DND-41 (cell line): ENCODE measurements at regions not wholly inside any gene's neighbourhood (a gene's known extent, or its start where the extent isn't known, plus 50 kb on each side); places are given as distances from the start of the nearest gene placed in this dataset.

ENCODE experiments used
- ATAC-seq: fragments of 200-7000 bp; cut with Tn5 transposase; 3 replicates; pipeline ENCODE4 v1.9.1; 2021; ENCODE audit warnings: low read depth; ENCODE audit not compliant: insufficient read depth
- DNase-seq: peaks from one replicate; pipeline ENCODE4 v3.0.0-alpha.2; 2020
- H2AFZ ChIP-seq: 2 replicates; pipeline ENCODE4 v1.6.0; 2012; ENCODE audit warnings: low read depth, low read length
- H3K27ac ChIP-seq: 2 replicates; pipeline ENCODE4 v1.5.1; 2012; ENCODE audit warnings: low read length, inconsistent platforms
- H3K27me3 ChIP-seq: fragments of 200-600 bp; sonication (generic); 2 replicates; pipeline ENCODE4 v1.6.0; 2012; ENCODE audit warnings: low read length, mild to moderate bottlenecking, inconsistent platforms; ENCODE audit not compliant: insufficient read depth, poor library complexity
- H3K36me3 ChIP-seq: 2 replicates; pipeline ENCODE4 v1.5.1; 2012; ENCODE audit warnings: low read length, inconsistent platforms; ENCODE audit not compliant: insufficient read depth
- H3K4me1 ChIP-seq: 2 replicates; pipeline ENCODE4 v1.5.1; 2012; ENCODE audit warnings: mild to moderate bottlenecking, low read length; ENCODE audit not compliant: insufficient read depth
- H3K4me2 ChIP-seq: 2 replicates; pipeline ENCODE4 v1.6.0; 2012; ENCODE audit warnings: mild to moderate bottlenecking, moderate library complexity, low read length, inconsistent platforms; ENCODE audit not compliant: insufficient read depth
- H3K4me3 ChIP-seq, 2 experiments: fragments of 200-600 bp in 1 of 2; shearing (Covaris generic) in 1 of 2; 2 replicates each; pipeline ENCODE4 v1.5.1; 2012 to 2016; ENCODE audit warnings: inconsistent platforms in 2 of 2, low read length in 2 of 2, mild to moderate bottlenecking in 2 of 2, low read depth in 1 of 2, moderate library complexity in 1 of 2
- H3K79me2 ChIP-seq: 2 replicates; pipeline ENCODE4 v1.6.0; 2012; ENCODE audit warnings: low read length, inconsistent platforms; ENCODE audit not compliant: insufficient read depth
- H3K9ac ChIP-seq: 2 replicates; pipeline ENCODE4 v1.6.0; 2012; ENCODE audit warnings: low read depth, mild to moderate bottlenecking, inconsistent platforms, low read length, moderate library complexity
- H3K9me3 ChIP-seq: 2 replicates; pipeline ENCODE4 v1.5.1; 2012; ENCODE audit warnings: low read length, moderate library complexity, mild to moderate bottlenecking, inconsistent platforms; ENCODE audit not compliant: insufficient read depth, severe bottlenecking
- H4K20me1 ChIP-seq: 2 replicates; pipeline ENCODE4 v1.6.0; 2012; ENCODE audit warnings: low read length; ENCODE audit not compliant: insufficient read depth
- EZH2 ChIP-seq: IDR thresholded peaks from 3 replicates; pipeline ENCODE4 v1.6.1; 2012; ENCODE audit warnings: borderline replicate concordance, low read depth, mild to moderate bottlenecking, moderate library complexity, low read length, inconsistent platforms; ENCODE audit not compliant: severe bottlenecking
- TF ChIP-seq, protein P1 (sequence below): IDR thresholded peaks from 2 replicates; pipeline ENCODE4 v1.5.1; 2012; ENCODE audit warnings: borderline replicate concordance, low read length, moderate library complexity, mild to moderate bottlenecking; ENCODE audit not compliant: poor library complexity, severe bottlenecking; ENCODE audit errors: extremely low read depth

DNA sequence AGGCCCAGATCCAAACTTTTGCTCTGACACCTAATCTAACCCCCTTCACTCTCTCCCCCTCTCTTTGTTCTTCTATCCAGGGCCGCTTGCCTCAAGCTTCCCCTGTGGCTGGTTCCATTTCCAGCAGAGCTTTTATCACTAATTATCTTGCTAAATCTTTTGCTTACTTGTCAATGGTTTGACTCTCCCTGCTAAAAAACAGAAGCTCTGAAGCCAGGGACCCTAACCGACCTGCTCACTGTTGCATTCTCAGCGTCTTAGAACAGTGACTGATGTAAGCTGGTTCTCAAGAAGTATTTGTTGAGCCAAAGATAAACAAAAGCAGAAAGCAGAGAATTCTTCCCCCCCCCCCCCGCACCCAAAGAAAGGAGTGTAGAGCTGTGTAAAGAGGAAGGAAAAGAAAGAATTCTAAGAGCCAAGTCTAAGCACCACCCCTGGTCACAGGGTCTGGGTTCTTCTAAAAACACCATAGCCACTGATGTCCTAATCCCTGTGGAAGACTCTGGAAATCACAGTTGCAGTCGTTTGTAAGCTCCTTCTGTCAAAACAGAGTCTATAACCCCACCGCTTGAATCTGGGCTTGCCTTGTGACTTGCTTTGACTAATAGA lies 385.8 kb downstream of the MED13L start:
- H3K9ac ChIP-seq = no peak overlapping the region
- H3K79me2 ChIP-seq = no peaks in the 10 kb centered on the region
- H3K4me3 ChIP-seq = no peak overlapping the region
- no peak overlapping the region for H3K4me2 ChIP-seq
- no peak for DNase-seq
- no peak overlapping the region for H2AFZ ChIP-seq
- H4K20me1 ChIP-seq = no peaks in the 10 kb centered on the region
- no peaks in the 10 kb centered on the region for H3K4me1 ChIP-seq
- H3K27ac ChIP-seq = no peak overlapping the region
- no peaks in the 10 kb centered on the region for H3K36me3 ChIP-seq
- TF ChIP-seq, protein P1, sequence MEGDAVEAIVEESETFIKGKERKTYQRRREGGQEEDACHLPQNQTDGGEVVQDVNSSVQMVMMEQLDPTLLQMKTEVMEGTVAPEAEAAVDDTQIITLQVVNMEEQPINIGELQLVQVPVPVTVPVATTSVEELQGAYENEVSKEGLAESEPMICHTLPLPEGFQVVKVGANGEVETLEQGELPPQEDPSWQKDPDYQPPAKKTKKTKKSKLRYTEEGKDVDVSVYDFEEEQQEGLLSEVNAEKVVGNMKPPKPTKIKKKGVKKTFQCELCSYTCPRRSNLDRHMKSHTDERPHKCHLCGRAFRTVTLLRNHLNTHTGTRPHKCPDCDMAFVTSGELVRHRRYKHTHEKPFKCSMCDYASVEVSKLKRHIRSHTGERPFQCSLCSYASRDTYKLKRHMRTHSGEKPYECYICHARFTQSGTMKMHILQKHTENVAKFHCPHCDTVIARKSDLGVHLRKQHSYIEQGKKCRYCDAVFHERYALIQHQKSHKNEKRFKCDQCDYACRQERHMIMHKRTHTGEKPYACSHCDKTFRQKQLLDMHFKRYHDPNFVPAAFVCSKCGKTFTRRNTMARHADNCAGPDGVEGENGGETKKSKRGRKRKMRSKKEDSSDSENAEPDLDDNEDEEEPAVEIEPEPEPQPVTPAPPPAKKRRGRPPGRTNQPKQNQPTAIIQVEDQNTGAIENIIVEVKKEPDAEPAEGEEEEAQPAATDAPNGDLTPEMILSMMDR = no peak
- TF ChIP-seq EZH2 = no peak
- H3K9me3 ChIP-seq = no peaks in the 10 kb centered on the region
- H3K27me3 ChIP-seq = peaks cover 3% of the 10 kb centered on the region
- no peak for ATAC-seq

DNA sequence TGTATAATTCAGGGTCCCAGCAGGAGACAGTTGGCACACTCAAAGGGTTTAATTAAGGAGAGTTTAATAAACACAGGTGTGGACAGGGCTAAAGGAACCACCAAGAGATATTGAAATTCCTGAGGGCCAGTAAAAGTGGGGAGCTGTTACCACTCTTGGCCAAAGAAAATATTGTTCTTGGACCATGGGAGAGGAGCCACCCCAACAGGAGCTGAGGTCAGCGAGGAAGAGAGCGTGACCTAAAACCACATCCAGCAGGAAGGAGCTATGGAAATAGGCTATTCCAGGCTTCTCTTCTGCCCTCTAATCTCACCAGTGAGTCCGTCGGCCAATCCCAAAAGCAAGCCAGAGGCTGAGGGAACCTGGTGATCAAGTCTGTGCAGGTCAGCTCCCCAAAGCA lies 390.8 kb downstream of the MED13L start:
- H2AFZ ChIP-seq = no peak overlapping the region
- H3K36me3 ChIP-seq = no peaks in the 10 kb centered on the region
- no peak overlapping the region for H3K9ac ChIP-seq
- no peaks in the 10 kb centered on the region for H3K9me3 ChIP-seq
- TF ChIP-seq, protein P1 = no peak
- no peak for TF ChIP-seq EZH2
- H4K20me1 ChIP-seq = no peaks in the 10 kb centered on the region
- no peaks in the 10 kb centered on the region for H3K4me1 ChIP-seq
- no peak overlapping the region for H3K27ac ChIP-seq
- H3K27me3 ChIP-seq = peaks cover 16% of the 10 kb centered on the region
- no peak overlapping the region for H3K4me3 ChIP-seq
- H3K4me2 ChIP-seq = no peak overlapping the region
- no peak for ATAC-seq
- no peaks in the 10 kb centered on the region for H3K79me2 ChIP-seq
- no peak for DNase-seq

- Histone ChIP-seq H3K36me3 (no peaks in the 10 kb centered on the region), H3K4me2 (no peak overlapping the region), H3K27ac (no peak overlapping the region), H2AFZ (no peak overlapping the region), H4K20me1 (no peaks in the 10 kb centered on the region), H3K9ac (no peak overlapping the region), H3K27me3 (peaks cover 16% of the 10 kb centered on the region), H3K4me3 (no peak overlapping the region), H3K4me1 (no peaks in the 10 kb centered on the region), H3K79me2 (no peaks in the 10 kb centered on the region), H3K9me3 (no peaks in the 10 kb centered on the region)
- TF ChIP-seq EZH2 = no peak
- TF ChIP-seq, protein P1 = no peak
- no peak for DNase-seq
- ATAC-seq = no peak
Measured at GRCh38 chr12:115885040-115885690, 392.3 kb downstream of the MED13L start.
